ENCODE measurements at regions not wholly inside any gene's neighbourhood (a gene's known extent, or its start where the extent isn't known, plus 50 kb on each side); places are given as distances from the start of the nearest gene placed in this dataset.

DNA sequence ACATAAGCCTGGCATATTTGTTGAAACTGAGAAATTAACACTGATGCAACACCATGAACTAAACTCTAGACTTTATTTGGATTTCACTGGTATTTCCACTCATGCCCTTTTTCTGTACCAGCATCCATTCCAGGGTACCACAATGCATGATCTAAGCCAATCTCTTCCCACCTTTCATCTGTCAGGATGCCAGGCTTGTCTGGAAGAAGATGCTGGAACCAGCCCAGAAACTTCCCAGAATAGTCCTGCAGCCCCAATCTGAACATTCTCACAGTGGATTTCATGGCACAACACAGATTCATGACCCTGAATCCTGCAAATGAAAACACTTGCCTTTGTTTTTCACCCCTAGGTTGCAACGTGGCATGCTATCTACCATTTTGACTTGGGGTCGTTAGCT is 189.3 kb upstream of the LHX5 start:
- no peaks in the 10 kb centered on the region for H3K36me3 ChIP-seq (ENCODE audit: insufficient read depth, low read length, poor library complexity, severe bottlenecking)
- TF ChIP-seq EZH2 (IDR thresholded peaks at IDR 0.05; ENCODE audit: borderline replicate concordance, low read depth, low read length, poor library complexity, severe bottlenecking): no peak
- TF ChIP-seq, protein P1, sequence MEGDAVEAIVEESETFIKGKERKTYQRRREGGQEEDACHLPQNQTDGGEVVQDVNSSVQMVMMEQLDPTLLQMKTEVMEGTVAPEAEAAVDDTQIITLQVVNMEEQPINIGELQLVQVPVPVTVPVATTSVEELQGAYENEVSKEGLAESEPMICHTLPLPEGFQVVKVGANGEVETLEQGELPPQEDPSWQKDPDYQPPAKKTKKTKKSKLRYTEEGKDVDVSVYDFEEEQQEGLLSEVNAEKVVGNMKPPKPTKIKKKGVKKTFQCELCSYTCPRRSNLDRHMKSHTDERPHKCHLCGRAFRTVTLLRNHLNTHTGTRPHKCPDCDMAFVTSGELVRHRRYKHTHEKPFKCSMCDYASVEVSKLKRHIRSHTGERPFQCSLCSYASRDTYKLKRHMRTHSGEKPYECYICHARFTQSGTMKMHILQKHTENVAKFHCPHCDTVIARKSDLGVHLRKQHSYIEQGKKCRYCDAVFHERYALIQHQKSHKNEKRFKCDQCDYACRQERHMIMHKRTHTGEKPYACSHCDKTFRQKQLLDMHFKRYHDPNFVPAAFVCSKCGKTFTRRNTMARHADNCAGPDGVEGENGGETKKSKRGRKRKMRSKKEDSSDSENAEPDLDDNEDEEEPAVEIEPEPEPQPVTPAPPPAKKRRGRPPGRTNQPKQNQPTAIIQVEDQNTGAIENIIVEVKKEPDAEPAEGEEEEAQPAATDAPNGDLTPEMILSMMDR (conservative IDR thresholded peaks at IDR 0.05; ENCODE audit: low read depth, low read length): no peak
- H3K4me3 ChIP-seq (ENCODE audit: low read depth, low read length, poor library complexity, severe bottlenecking): no peak overlapping the region
- H3K27ac ChIP-seq (ENCODE audit: low read depth, low read length, poor library complexity, severe bottlenecking): no peak overlapping the region
- H3K4me1 ChIP-seq (ENCODE audit: insufficient read depth, low read length, poor library complexity, severe bottlenecking): no peaks in the 10 kb centered on the region
- H3K9me3 ChIP-seq (ENCODE audit: low read depth, low read length, poor library complexity, severe bottlenecking): no peaks in the 10 kb centered on the region
- no peaks in the 10 kb centered on the region for H3K27me3 ChIP-seq (replicated peaks; ENCODE audit: insufficient read depth, low read depth, low read length, poor library complexity)
- no TSS peak for BruUV-seq (replicated peaks)
- no peak for DNase-seq (ENCODE audit: low spot score)
- intact Hi-C loops (cut with micrococcal nuclease; ENCODE audit: unreplicated experiment): no loop called here
- POLR2A ChIA-PET (ENCODE audit: low non-redundant PET): no interaction called here
- CTCF ChIA-PET: no interaction called here

DNA sequence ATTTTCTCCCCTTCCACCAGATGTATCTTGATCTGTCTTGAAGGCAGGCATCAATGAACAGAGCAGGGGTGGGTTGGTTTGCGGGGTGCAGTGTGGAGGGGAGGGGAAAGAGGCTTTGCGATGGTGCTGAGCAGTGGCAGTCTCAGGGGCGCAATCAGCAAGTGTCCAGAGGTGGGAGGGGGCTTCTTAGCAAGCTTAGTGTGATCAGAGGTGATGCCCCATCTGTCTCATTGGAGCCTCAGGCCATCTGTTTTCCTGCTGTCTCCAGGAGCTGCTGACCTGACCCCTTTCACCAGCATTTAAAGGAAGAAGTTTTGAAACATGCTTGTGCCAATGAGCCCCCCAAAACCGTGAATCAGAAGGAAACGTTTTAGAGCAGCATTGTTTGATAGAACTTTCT is 187.7 kb upstream of the LHX5 start:
- no peak overlapping the region for H3K4me3 ChIP-seq (ENCODE audit: low read depth, low read length, poor library complexity, severe bottlenecking)
- CTCF ChIA-PET: no interaction called here

DNA sequence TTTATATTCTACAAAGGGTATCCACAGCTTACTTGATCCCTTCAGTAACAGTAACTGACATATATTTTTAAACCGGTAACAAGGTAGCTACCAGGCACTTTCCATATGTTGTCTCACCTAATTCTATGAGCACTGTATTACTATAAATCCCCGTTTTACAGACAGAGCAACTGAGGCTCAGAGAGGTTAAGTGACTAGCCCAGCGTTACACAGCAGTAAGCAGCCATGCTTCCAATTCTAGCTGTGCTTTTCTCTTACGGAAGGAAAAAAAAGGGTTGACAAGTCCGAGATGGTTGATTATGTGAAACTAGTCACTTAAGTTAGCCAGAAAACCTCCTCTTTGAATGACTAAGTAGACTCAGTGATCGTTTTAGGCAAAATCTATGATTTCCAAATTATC is 187.3 kb upstream of the LHX5 start:
- H3K4me1 ChIP-seq (ENCODE audit: insufficient read depth, low read length, poor library complexity, severe bottlenecking): no peaks in the 10 kb centered on the region
- no peaks in the 10 kb centered on the region for H3K27me3 ChIP-seq (replicated peaks; ENCODE audit: insufficient read depth, low read depth, low read length, poor library complexity)
- BruUV-seq (replicated peaks): no TSS peak
- no peaks in the 10 kb centered on the region for H3K9me3 ChIP-seq (ENCODE audit: low read depth, low read length, poor library complexity, severe bottlenecking)
- ChIA-PET CTCF (no interaction called here), POLR2A (ENCODE audit: low non-redundant PET) (no interaction called here)
- no peak overlapping the region for H3K4me3 ChIP-seq (ENCODE audit: low read depth, low read length, poor library complexity, severe bottlenecking)
- no peak for DNase-seq (ENCODE audit: low spot score)
- TF ChIP-seq, protein P1 (conservative IDR thresholded peaks at IDR 0.05; ENCODE audit: low read depth, low read length): no peak
- no peak for TF ChIP-seq EZH2 (IDR thresholded peaks at IDR 0.05; ENCODE audit: borderline replicate concordance, low read depth, low read length, poor library complexity, severe bottlenecking)
- H3K27ac ChIP-seq (ENCODE audit: low read depth, low read length, poor library complexity, severe bottlenecking): no peak overlapping the region
- no peaks in the 10 kb centered on the region for H3K36me3 ChIP-seq (ENCODE audit: insufficient read depth, low read length, poor library complexity, severe bottlenecking)
- intact Hi-C loops (cut with micrococcal nuclease; ENCODE audit: unreplicated experiment): no loop called here

More for the DNA sequence above, 187.7 kb upstream of the LHX5 start:
- POLR2A ChIA-PET (ENCODE audit: low non-redundant PET): no interaction called here
- TF ChIP-seq EZH2 (IDR thresholded peaks at IDR 0.05; ENCODE audit: borderline replicate concordance, low read depth, low read length, poor library complexity, severe bottlenecking): no peak
- TF ChIP-seq, protein P1 (conservative IDR thresholded peaks at IDR 0.05; ENCODE audit: low read depth, low read length): no peak
- no peaks in the 10 kb centered on the region for H3K4me1 ChIP-seq (ENCODE audit: insufficient read depth, low read length, poor library complexity, severe bottlenecking)
- no peaks in the 10 kb centered on the region for H3K9me3 ChIP-seq (ENCODE audit: low read depth, low read length, poor library complexity, severe bottlenecking)
- no peak overlapping the region for H3K27ac ChIP-seq (ENCODE audit: low read depth, low read length, poor library complexity, severe bottlenecking)
- intact Hi-C loops (cut with micrococcal nuclease; ENCODE audit: unreplicated experiment): no loop called here
- no peak for DNase-seq (ENCODE audit: low spot score)
- H3K36me3 ChIP-seq (ENCODE audit: insufficient read depth, low read length, poor library complexity, severe bottlenecking): no peaks in the 10 kb centered on the region
- BruUV-seq (replicated peaks): no TSS peak
- no peaks in the 10 kb centered on the region for H3K27me3 ChIP-seq (replicated peaks; ENCODE audit: insufficient read depth, low read depth, low read length, poor library complexity)

Measured in A673 (cell line).